Fibroblast of the aortic adventitia (primary cell): ENCODE measurements at regions not wholly inside any gene's neighbourhood (a gene's known extent, or its start where the extent isn't known, plus 50 kb on each side); places are given as distances from the start of the nearest gene placed in this dataset.

Experiments used
- DNase-seq: peaks from one replicate; pipeline ENCODE4 v3.0.0-alpha.2; 2010; ENCODE audit warnings: low read depth
- H3K4me3 ChIP-seq: 2 replicates; pipeline ENCODE4 v1.5.1; 2011; ENCODE audit warnings: low read depth, mild to moderate bottlenecking, control low read depth, low read length, moderate library complexity
- TF ChIP-seq, protein P1 (sequence below): IDR thresholded peaks from 2 replicates; pipeline ENCODE4 v1.5.1; 2011; ENCODE audit warnings: mild to moderate bottlenecking, low read length, control low read depth, inconsistent platforms; ENCODE audit not compliant: insufficient read depth

DNA sequence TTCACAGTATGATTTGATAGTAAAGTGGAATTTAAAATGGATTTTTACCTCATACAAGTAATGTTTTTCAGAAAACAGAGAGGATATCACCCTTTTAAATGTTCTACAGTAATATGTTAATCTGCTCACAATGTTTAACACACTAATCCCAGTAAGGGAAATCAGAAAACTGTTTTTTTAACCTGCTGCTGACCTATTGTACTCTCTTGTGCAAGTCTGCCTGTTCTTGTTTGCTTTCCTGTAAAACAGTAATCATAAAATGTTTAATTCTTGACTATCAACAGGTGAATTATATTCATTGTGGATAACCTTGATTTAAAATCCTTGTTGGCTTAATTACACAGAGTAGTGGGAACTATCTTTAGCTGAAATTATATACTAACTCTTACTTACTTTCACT is 126.4 kb downstream of the GNAT3 start:
- no peak for DNase-seq
- TF ChIP-seq, protein P1, sequence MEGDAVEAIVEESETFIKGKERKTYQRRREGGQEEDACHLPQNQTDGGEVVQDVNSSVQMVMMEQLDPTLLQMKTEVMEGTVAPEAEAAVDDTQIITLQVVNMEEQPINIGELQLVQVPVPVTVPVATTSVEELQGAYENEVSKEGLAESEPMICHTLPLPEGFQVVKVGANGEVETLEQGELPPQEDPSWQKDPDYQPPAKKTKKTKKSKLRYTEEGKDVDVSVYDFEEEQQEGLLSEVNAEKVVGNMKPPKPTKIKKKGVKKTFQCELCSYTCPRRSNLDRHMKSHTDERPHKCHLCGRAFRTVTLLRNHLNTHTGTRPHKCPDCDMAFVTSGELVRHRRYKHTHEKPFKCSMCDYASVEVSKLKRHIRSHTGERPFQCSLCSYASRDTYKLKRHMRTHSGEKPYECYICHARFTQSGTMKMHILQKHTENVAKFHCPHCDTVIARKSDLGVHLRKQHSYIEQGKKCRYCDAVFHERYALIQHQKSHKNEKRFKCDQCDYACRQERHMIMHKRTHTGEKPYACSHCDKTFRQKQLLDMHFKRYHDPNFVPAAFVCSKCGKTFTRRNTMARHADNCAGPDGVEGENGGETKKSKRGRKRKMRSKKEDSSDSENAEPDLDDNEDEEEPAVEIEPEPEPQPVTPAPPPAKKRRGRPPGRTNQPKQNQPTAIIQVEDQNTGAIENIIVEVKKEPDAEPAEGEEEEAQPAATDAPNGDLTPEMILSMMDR = no peak
- no peak overlapping the region for H3K4me3 ChIP-seq

DNA sequence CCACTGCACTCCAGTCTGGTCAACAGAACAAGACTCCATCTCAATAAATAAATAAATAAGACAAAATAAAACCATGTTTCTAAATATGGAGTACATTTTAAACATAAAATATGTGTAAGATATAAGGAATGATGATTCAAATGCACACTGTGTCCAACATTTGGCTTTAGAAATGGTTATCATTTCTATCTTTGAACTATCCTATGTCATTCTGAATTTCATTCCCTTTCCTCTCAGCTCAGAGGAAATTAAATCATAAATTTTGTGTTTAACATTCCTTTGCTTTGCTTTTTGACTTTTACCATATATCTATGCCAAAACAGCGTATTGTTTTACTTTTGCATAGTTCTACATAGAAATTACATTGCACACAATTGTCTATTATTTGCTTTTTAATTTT is 130.9 kb downstream of the GNAT3 start:
- DNase-seq = no peak
- TF ChIP-seq, protein P1 = no peak
- no peak overlapping the region for H3K4me3 ChIP-seq

DNA sequence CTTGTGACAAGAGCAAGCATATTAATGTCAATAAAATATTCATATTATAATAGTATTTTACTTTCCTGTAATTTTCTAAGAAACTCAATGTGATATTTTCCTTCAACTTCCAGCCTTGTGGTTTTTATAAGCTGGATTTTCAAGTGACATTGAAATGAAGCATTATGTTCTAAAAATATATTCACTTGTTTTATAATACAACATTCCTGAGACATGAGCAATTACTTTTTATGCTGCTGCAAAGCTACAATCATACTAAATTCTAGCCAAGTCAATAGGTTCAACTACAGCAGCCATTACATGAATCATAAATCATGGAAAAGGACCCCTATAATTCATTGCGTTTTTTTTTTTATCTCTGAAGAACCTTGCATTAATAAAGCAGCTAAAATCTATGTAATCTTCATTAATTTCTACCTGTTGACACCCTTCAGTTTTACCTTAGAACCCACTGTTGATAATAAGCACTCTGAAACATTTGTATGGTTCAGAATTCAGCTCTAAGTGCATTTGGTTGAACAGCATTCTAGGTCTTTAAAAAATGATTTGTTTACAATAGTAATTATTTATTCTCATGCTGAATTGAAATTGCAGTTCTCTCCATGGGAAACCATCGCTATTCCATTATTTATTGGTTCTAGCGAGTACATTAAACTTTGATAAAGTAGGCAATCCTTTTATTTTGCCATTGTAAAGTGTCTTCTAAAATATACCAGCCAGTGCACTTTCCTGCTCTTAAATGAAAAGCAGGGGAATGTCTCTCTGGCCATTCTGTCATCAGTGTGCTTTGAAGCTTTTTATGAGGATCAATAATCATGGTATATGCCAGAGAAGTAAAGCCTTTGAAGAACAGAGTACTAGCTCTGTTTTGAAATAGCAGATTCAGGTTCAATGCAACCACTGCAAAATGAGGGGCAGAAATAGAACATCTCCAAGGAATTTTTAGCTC is 132.6 kb downstream of the GNAT3 start:
- TF ChIP-seq, protein P1 = no peak
- no peak overlapping the region for H3K4me3 ChIP-seq
- peak; percentile 82 for DNase-seq

DNA sequence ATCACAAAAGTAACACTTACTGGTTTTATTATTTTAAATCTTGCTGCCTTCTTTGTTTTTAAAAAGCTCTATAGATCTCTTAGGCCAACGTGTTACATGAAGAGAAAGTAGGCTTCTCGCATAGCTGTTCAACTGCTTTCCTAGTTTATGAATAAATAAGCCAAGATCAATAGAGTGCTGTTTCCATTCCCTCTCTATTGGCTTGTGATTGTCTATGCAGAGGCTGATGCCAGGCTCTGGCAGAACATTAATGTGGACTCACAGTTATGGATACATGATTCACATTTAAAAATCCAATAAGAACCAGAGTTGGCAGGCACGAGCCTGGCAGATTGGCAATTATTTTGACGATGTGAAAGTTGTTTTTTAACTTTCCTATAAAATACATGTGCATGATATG is 137.5 kb downstream of the GNAT3 start:
- H3K4me3 ChIP-seq = no peak overlapping the region
- TF ChIP-seq, protein P1 = no peak
- DNase-seq = no peak

DNA sequence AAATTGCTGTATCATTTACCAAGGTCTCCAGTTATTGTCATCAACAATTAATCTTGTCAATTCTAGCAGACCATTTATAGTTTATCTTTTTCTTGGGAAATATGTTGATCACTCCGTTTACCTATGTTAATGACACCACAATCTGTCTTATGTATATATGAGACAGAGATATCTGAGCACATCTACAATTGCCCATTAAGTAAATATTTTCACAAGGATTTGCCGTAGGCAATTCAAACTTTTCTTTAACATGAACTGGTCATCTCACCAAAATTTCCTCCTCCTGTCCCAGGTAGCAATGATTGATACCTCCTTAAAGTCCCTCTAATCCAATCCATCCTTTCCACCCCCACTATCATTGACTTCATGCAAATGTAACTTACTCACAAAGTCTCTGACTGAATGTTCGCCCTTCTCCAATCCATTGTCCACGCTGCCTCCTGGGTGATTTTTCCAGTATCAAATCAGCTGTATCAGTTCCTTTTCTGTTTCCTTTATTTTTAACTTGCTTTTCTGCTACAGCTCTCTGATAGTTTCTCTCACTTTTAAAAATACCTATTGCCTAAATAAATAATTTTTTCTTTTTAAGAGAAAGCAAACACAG is 138.3 kb downstream of the GNAT3 start:
- H3K4me3 ChIP-seq = no peak overlapping the region
- DNase-seq = no peak
- TF ChIP-seq, protein P1 = no peak

DNA sequence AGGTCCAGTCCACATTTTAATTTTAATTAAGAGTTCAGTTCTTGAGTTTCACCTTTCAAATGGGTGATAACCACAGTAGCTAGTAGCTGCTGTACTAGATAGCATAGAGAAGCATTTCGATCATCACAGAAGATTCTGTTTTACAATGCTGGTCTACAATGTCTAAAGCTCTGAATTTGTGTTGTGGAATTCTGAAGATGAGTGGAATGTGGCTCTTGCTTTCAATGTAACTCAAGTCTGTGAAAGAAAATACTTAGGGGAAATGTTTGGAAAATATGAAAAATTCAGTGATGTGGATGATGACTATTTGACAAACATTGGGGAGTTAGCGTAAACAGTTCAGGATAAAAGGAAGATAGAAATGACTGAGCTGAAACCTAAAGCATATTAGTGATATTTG is 139.4 kb downstream of the GNAT3 start:
- no peak overlapping the region for H3K4me3 ChIP-seq
- TF ChIP-seq, protein P1 = no peak
- DNase-seq = peak; percentile 44
